Right lobe of liver (tissue), 6 donors: ENCODE measurements at regions not wholly inside any gene's neighbourhood (a gene's known extent, or its start where the extent isn't known, plus 50 kb on each side); places are given as distances from the start of the nearest gene placed in this dataset.

Experiments
- ATAC-seq, 4 donors: fragments of 200-7000 bp; cut with Tn5 transposase; one replicate each; pipeline ENCODE4 v1.9.1; 2020; ENCODE audit warnings: mild to moderate bottlenecking in 4 of 4, moderate library complexity in 4 of 4
- DNase-seq, 3 donors: peaks; one replicate each; pipeline ENCODE4 v3.0.0-alpha.2; 2020
- H3K27ac ChIP-seq, 3 donors: fragments of 200-600 bp; one replicate each; pipeline ENCODE4 v1.8.0; 2022
- H3K27me3 ChIP-seq, 2 donors: fragments of 200-600 bp; one replicate each; pipeline ENCODE4 v1.8.0; 2022
- H3K36me3 ChIP-seq, 4 donors: fragments of 200-600 bp; sonication (generic) in 1 of 4; one replicate each; pipeline versions ENCODE4 v1.5.1 to v1.8.0; 2017 to 2022; ENCODE audit warnings: control low read depth in 1 of 4
- H3K4me1 ChIP-seq, 4 donors: fragments of 200-600 bp; sonication (generic) in 1 of 4; one replicate each; pipeline versions ENCODE4 v1.5.1 to v1.8.0; 2017 to 2022; ENCODE audit warnings: control low read depth in 1 of 4
- H3K4me3 ChIP-seq, 3 donors: fragments of 200-600 bp; one replicate each; pipeline ENCODE4 v1.8.0; 2022
- H3K9me3 ChIP-seq, 4 donors: fragments of 200-600 bp; sonication (generic) in 1 of 4; one replicate each; pipeline versions ENCODE4 v1.5.1 to v1.8.0; 2017 to 2022; ENCODE audit warnings: control low read depth in 1 of 4
- POLR2A ChIP-seq: fragments of 450-650 bp; IDR thresholded peaks from one replicate; pipeline ENCODE4 v1.6.1; 2017; ENCODE audit warnings: antibody characterized with exemption, mild to moderate bottlenecking
- WGBS: methylation state at CpG from one replicate; pipeline ENCODE4 v1.1.6; 2018; ENCODE audit warnings: low coverage, low lambda C conversion rate; ENCODE audit not compliant: insufficient coverage; ENCODE audit errors: missing lambda C conversion rate; 5-methylcytosine and 5-hydroxymethylcytosine counted together
- intact Hi-C, 2 donors: fragments of 100-400 bp; cut with DNase I; formaldehyde crosslinking; loops; one replicate each; pipeline versions ENCODE4 v1.11.2 to v1.14.1; 2022
- TF ChIP-seq, protein P1 (sequence below), 4 donors: fragments of 200-600 bp in 3 of 4; fragments of 450-650 bp in 1 of 4; IDR thresholded peaks; one replicate each; pipeline versions ENCODE4 v1.5.1 to v1.8.0; 2016 to 2022; ENCODE audit warnings: antibody characterized with exemption in 4 of 4, mild to moderate bottlenecking in 2 of 4
- donor health status: DM: no; HTN: yes; CAD: no.
- donor health status: DM: no; HTN: no; CAD: no.
- donor health status: DM: no; HTN: no; CAD: no.
- donor health status: DM: no; HTN: yes; CAD: no.
- donor health status: DM: no; HTN: yes; CAD: no.

GRCh38 chr18:24570716-24571115, 110.3 kb downstream of the HRH4 start:
- DNase-seq (no peak), ATAC-seq (no peak)
- no peaks in the 10 kb centered on the region for H3K4me1 ChIP-seq
- H3K27ac ChIP-seq = no peak overlapping the region
- no peak overlapping the region for H3K4me3 ChIP-seq
- no peaks in the 10 kb centered on the region for H3K9me3 ChIP-seq
- H3K36me3 ChIP-seq = no peaks in the 10 kb centered on the region
- intact Hi-C loops = no loop called here
- WGBS = 60% methylated on average over 4 of the region's 4 CpGs
- no peaks in the 10 kb centered on the region for H3K27me3 ChIP-seq
- TF ChIP-seq POLR2A = no peak
- TF ChIP-seq, protein P1, sequence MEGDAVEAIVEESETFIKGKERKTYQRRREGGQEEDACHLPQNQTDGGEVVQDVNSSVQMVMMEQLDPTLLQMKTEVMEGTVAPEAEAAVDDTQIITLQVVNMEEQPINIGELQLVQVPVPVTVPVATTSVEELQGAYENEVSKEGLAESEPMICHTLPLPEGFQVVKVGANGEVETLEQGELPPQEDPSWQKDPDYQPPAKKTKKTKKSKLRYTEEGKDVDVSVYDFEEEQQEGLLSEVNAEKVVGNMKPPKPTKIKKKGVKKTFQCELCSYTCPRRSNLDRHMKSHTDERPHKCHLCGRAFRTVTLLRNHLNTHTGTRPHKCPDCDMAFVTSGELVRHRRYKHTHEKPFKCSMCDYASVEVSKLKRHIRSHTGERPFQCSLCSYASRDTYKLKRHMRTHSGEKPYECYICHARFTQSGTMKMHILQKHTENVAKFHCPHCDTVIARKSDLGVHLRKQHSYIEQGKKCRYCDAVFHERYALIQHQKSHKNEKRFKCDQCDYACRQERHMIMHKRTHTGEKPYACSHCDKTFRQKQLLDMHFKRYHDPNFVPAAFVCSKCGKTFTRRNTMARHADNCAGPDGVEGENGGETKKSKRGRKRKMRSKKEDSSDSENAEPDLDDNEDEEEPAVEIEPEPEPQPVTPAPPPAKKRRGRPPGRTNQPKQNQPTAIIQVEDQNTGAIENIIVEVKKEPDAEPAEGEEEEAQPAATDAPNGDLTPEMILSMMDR (IDR thresholded peaks at IDR 0.05) = no peak

DNA sequence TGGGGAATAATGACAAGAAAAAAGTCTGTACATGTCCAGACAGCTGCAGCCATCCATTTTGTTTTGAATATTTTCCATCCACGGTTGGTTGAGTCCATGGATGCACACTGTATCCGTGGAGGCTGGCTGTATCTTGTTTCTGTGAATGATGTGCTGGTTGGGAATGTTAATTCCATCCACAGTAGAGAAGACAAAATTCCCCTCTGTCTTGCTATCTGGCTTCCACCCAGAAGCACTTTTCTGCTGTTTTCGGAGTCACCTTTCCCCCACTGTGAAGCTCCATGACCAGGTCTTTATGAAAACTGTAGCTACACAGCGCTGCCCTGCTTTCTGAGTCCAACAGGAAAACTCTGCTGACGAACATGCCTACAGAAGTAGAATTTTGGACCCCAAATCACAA, 122.3 kb downstream of the HRH4 start:
- H3K9me3 ChIP-seq = no peaks in the 10 kb centered on the region
- no peaks in the 10 kb centered on the region for H3K27me3 ChIP-seq
- H3K36me3 ChIP-seq = no peaks in the 10 kb centered on the region
- no peak overlapping the region for H3K4me3 ChIP-seq
- DNase-seq (no peak), ATAC-seq (no peak)
- intact Hi-C loops = no loop called here
- no peak overlapping the region for H3K27ac ChIP-seq
- no peaks in the 10 kb centered on the region for H3K4me1 ChIP-seq
- WGBS = 61% methylated on average over 5 of the region's 5 CpGs
- TF ChIP-seq, protein P1 (IDR thresholded peaks at IDR 0.05) = no peak
- no peak for TF ChIP-seq POLR2A

DNA sequence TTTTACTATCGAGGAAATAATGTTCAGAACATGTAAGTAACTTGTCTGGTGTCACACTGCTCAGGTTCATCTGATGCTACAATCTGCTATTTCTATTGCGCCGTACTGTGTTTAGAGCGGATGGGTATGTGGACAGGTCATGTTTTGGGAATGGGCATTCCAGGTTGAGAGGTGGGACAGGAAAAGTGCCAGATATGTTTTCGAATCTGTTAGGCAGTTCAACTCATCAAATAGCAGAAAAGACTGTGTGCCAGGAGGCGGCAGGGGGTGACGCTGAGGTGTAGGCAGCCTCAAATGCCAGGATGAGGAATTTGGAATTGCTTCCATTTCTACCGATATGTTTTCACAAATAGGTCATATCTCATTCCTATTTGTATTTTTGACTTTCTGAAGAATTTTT, 123.8 kb downstream of the HRH4 start:
- H3K4me3 ChIP-seq = no peak overlapping the region
- intact Hi-C loops = no loop called here
- H3K4me1 ChIP-seq = no peaks in the 10 kb centered on the region
- H3K27me3 ChIP-seq = no peaks in the 10 kb centered on the region
- DNase-seq (no peak), ATAC-seq (no peak)
- no peak overlapping the region for H3K27ac ChIP-seq
- TF ChIP-seq, protein P1 (IDR thresholded peaks at IDR 0.05) = no peak
- no peak for TF ChIP-seq POLR2A
- H3K36me3 ChIP-seq = no peaks in the 10 kb centered on the region
- no peaks in the 10 kb centered on the region for H3K9me3 ChIP-seq
- 60% methylated on average over 8 of the region's 8 CpGs for WGBS

DNA sequence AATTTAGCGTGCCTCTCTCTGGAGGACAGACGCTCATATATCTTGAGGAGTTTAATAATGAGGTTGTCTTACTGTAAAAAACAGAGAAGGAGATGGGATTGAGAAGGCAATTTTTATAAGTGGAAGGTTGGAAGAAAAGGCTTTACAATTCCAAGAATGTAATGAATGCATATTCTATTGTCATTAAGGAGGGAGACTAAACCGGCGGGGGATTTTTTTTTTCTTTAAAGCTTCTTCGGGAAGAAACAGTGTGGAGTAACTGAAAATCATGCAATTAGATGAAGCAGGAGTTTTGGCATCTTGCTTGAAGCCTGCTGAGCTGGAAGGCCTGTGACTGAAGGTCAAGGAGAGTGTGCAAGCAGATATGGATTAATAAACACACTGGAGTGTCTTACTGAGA, 124.4 kb downstream of the HRH4 start:
- 38% methylated on average over 5 of the region's 5 CpGs for WGBS
- H3K27me3 ChIP-seq = no peaks in the 10 kb centered on the region
- no peak overlapping the region for H3K27ac ChIP-seq
- no peaks in the 10 kb centered on the region for H3K4me1 ChIP-seq
- DNase-seq = no peak
- no peak for TF ChIP-seq POLR2A
- TF ChIP-seq, protein P1 (IDR thresholded peaks at IDR 0.05) = no peak
- H3K36me3 ChIP-seq = no peaks in the 10 kb centered on the region
- H3K9me3 ChIP-seq = no peaks in the 10 kb centered on the region
- no peak overlapping the region for H3K4me3 ChIP-seq
- no peak for ATAC-seq
- intact Hi-C loops = no loop called here

DNA sequence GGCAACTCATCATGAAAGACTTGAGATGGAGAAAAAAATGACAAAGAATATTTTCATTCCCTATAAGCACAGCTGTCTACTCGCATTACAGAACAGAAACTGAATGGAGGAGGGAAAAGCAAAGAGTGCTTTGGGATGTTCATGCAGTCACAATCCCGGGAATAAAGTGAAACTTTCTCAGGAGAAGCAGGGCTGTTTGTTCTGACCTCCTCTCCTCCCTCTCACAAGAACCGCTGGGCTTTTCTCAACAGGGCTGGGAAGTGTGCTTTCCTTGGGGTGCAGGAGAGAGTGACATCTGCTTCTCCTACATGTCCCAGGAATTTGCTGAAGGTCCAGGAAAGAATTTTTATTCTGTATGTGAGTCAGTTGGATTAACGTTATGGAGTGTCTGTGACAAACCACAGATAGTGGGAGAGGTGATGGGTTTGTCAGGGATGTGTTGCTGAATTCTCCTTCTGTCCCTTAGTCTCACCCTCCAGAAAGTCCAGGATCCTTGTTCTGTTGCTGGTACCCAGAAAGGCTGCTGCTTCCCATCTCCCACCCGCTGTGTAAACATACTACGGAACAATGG, 125.6 kb downstream of the HRH4 start:
- intact Hi-C loops = no loop called here
- no peaks in the 10 kb centered on the region for H3K4me1 ChIP-seq
- H3K4me3 ChIP-seq = no peak overlapping the region
- no peak for ATAC-seq
- TF ChIP-seq, protein P1 (IDR thresholded peaks at IDR 0.05) = no peak
- no peak for TF ChIP-seq POLR2A
- no peaks in the 10 kb centered on the region for H3K36me3 ChIP-seq
- H3K27me3 ChIP-seq = no peaks in the 10 kb centered on the region
- WGBS = 45% methylated on average over 5 of the region's 6 CpGs
- DNase-seq = no peak
- H3K27ac ChIP-seq = no peak overlapping the region
- H3K9me3 ChIP-seq = no peaks in the 10 kb centered on the region
